HepG2 (cell line): ENCODE measurements at regions not wholly inside any gene's neighbourhood (a gene's known extent, or its start where the extent isn't known, plus 50 kb on each side); places are given as distances from the start of the nearest gene placed in this dataset.

Experiments
- ATAC-seq: fragments of 200-7000 bp; cut with Tn5 transposase; 3 replicates; pipeline ENCODE4 v1.9.1; 2020; ENCODE audit warnings: mild to moderate bottlenecking, moderate library complexity
- BruUV-seq: library from RNA; stranded (reverse); fragments of 400-500 nt; replicated peaks from 2 replicates; lab custom pipeline; 2021; lab: Mats Ljungman, UMichigan
- CTCF ChIA-PET: fragments of 300-600 bp; formaldehyde crosslinking; extraction: SDS; loops from one replicate; lab custom pipeline; 2021; ENCODE audit warnings: low total read pairs, inconsistent platforms, low intra/inter-chr PET ratio; lab: Yijun Ruan, JAX
- POLR2A ChIA-PET: fragments of 350-600 bp; sonication (Branson Sonifier 250); formaldehyde crosslinking; loops from one replicate; lab custom pipeline; 2020; ENCODE audit warnings: antibody characterized with exemption, inconsistent platforms; lab: Yijun Ruan, JAX
- DNase-seq: peaks from one replicate; pipeline ENCODE4 v3.0.0-alpha.2; 2015; ENCODE audit warnings: low spot score
- FAIRE-seq: peaks from 3 replicates; lab custom pipeline; 2011; peaks lifted over from hg19 to GRCh38; lab: Jason Lieb, UNC
- H2AFZ ChIP-seq: one replicate; pipeline ENCODE4 v1.6.1; 2011; ENCODE audit warnings: low read length, inconsistent platforms
- H3K27ac ChIP-seq: fragments of 300-600 bp; 3 replicates; pipeline ENCODE4 v1.8.0; 2011; ENCODE audit warnings: mixed run types, mild to moderate bottlenecking, mixed read lengths, low read length, inconsistent platforms; ENCODE audit not compliant: insufficient read depth; ENCODE audit errors: extremely low read length
- H3K27me3 ChIP-seq, 2 experiments: fragments of 200-600 bp in 1 of 2; 2 replicates in 1 of 2; 3 replicates in 1 of 2; pipeline versions ENCODE4 v1.6.0 to v1.8.0; 2011; ENCODE audit warnings: low read length in 2 of 2, mild to moderate bottlenecking in 2 of 2, moderate library complexity in 2 of 2, inconsistent platforms in 1 of 2; ENCODE audit not compliant: insufficient read depth in 2 of 2, control insufficient read depth in 1 of 2
- H3K36me3 ChIP-seq, 2 experiments: fragments of 200-600 bp in 1 of 2; replicated peaks in 1 of 2; 2 replicates in 1 of 2; 3 replicates in 1 of 2; pipeline versions ENCODE4 v1.5.1 to v1.8.0; 2011; ENCODE audit warnings: low read length in 2 of 2, inconsistent platforms in 1 of 2; ENCODE audit not compliant: insufficient read depth in 2 of 2, control insufficient read depth in 1 of 2
- H3K4me1 ChIP-seq: 2 replicates; pipeline ENCODE4 v1.5.1; 2012; ENCODE audit warnings: low read length, inconsistent platforms; ENCODE audit not compliant: insufficient read depth
- H3K4me2 ChIP-seq: 2 replicates; pipeline ENCODE4 v1.6.0; 2011; ENCODE audit warnings: low read depth, low read length, inconsistent platforms
- H3K4me3 ChIP-seq, 3 experiments: fragments of 200-600 bp in 1 of 3; sonication (generic), shearing (Covaris generic) in 1 of 3; replicated peaks in 1 of 3; 2 replicates each; pipeline ENCODE4 v1.5.1; 2011 to 2016; ENCODE audit warnings: low read length in 3 of 3, inconsistent platforms in 2 of 3, low read depth in 2 of 3, mild to moderate bottlenecking in 2 of 3, control low read depth in 1 of 3, mixed read lengths in 1 of 3; ENCODE audit not compliant: insufficient read depth in 1 of 3
- H3K79me2 ChIP-seq: one replicate; pipeline ENCODE4 v1.6.1; 2011; ENCODE audit warnings: low read length, inconsistent platforms; ENCODE audit not compliant: insufficient read depth
- H3K9ac ChIP-seq: 2 replicates; pipeline ENCODE4 v1.6.0; 2011; ENCODE audit warnings: mild to moderate bottlenecking, low read depth, low read length, inconsistent platforms; ENCODE audit not compliant: insufficient read depth
- H3K9me3 ChIP-seq: 2 replicates; pipeline ENCODE4 v1.5.1; 2012; ENCODE audit warnings: mild to moderate bottlenecking, low read length
- H4K20me1 ChIP-seq: 2 replicates; pipeline ENCODE4 v1.6.0; 2011; ENCODE audit warnings: inconsistent platforms, mild to moderate bottlenecking, low read length, moderate library complexity; ENCODE audit not compliant: insufficient read depth
- ATF7 ChIP-seq, 2 experiments: fragments of 450-650 bp in 1 of 2; sonication (generic) in 1 of 2; formaldehyde crosslinking in 1 of 2; IDR thresholded peaks; 2 replicates each; pipeline versions ENCODE4 v1.4.0 to v1.6.1; 2016 to 2020; ENCODE audit warnings: antibody characterized with exemption in 1 of 2, mild to moderate bottlenecking in 1 of 2, missing genetic modification reagents in 1 of 2
- MIXL1 ChIP-seq: IDR thresholded peaks from 2 replicates; pipeline ENCODE4 v1.6.1; 2016
- SETDB1 ChIP-seq: sonication (generic); formaldehyde crosslinking; IDR thresholded peaks from 2 replicates; pipeline ENCODE4 v1.5.1; 2020; ENCODE audit warnings: missing genetic modification reagents, mild to moderate bottlenecking, borderline replicate concordance
- TSC22D2 ChIP-seq: sonication (generic); formaldehyde crosslinking; IDR thresholded peaks from 2 replicates; pipeline ENCODE4 v1.5.1; 2020; ENCODE audit warnings: missing genetic modification reagents, mild to moderate bottlenecking, borderline replicate concordance
- ZKSCAN8 ChIP-seq: IDR thresholded peaks from 2 replicates; pipeline ENCODE4 v1.6.1; 2016; ENCODE audit warnings: borderline replicate concordance, missing genetic modification reagents, missing compliant biosample characterization
- ZNF317 ChIP-seq: sonication (generic); formaldehyde crosslinking; IDR thresholded peaks from 2 replicates; pipeline ENCODE4 v1.5.0; 2020; ENCODE audit warnings: mild to moderate bottlenecking, missing genetic modification reagents
- ZNF337 ChIP-seq: sonication (generic); formaldehyde crosslinking; IDR thresholded peaks from 2 replicates; pipeline ENCODE4 v1.5.1; 2020; ENCODE audit warnings: missing genetic modification reagents, low read depth, mild to moderate bottlenecking, borderline replicate concordance
- ZNF775 ChIP-seq: sonication (generic); formaldehyde crosslinking; IDR thresholded peaks from 2 replicates; pipeline ENCODE4 v1.4.0; 2020; ENCODE audit warnings: missing genetic modification reagents, mild to moderate bottlenecking, moderate library complexity, borderline replicate concordance
- WGBS: methylation state at CpG from one replicate; pipeline ENCODE4 v1.1.6; 2017; ENCODE audit warnings: low lambda C conversion rate; 5-methylcytosine and 5-hydroxymethylcytosine counted together
- in situ Hi-C: cut with HindIII; loops from 2 replicates; pipeline ENCODE4 v1.10.0; 2017; ENCODE audit warnings: low pct_unique_long_range_greater_than_20kb; ENCODE audit not compliant: extremely low pct_ligation_motif_present
- intact Hi-C: fragments of 100-400 bp; cut with micrococcal nuclease; formaldehyde crosslinking; loops from one replicate; pipeline ENCODE4 v1.10.0; 2022; ENCODE audit not compliant: unreplicated experiment
- TF ChIP-seq, protein P1 (sequence below): sonication (generic); formaldehyde crosslinking; IDR thresholded peaks from 2 replicates; pipeline ENCODE4 v1.5.1; 2020; ENCODE audit warnings: mild to moderate bottlenecking, missing genetic modification reagents
- TF ChIP-seq, protein P2 (sequence below): sonication (generic); IDR thresholded peaks from 2 replicates; pipeline ENCODE4 v1.6.1; 2016; ENCODE audit warnings: low read depth, borderline replicate concordance

- CTCF ChIA-PET: no interaction called here
- in situ Hi-C loops: no loop called here
- 97% methylated on average over 4 of the region's 4 CpGs for WGBS
- Histone ChIP-seq H3K27me3 (no peaks in the 10 kb centered on the region), H3K79me2 (no peaks in the 10 kb centered on the region), H3K27ac (no peak overlapping the region), H3K9ac (no peak overlapping the region), H3K4me2 (no peak overlapping the region), H3K9me3 (peaks cover 18% of the 10 kb centered on the region), H3K4me1 (peaks cover 27% of the 10 kb centered on the region), H3K4me3 (no peak overlapping the region), H2AFZ (no peak overlapping the region), H4K20me1 (no peaks in the 10 kb centered on the region), H3K36me3 (no peaks in the 10 kb centered on the region)
- no TSS peak for BruUV-seq
- no peak for TF ChIP-seq ZNF775
- TF ChIP-seq SETDB1: peak; percentile 72; the same call in 1 of the 2 replicates
- TF ChIP-seq ATF7 (IDR thresholded peaks at IDR 0.05): peak; percentile 63; the same call in 1 of the 2 replicates
- no peak for TF ChIP-seq ATF7 (CRISPR knock-in tag; IDR thresholded peaks at IDR 0.05)
- TF ChIP-seq, protein P1, sequence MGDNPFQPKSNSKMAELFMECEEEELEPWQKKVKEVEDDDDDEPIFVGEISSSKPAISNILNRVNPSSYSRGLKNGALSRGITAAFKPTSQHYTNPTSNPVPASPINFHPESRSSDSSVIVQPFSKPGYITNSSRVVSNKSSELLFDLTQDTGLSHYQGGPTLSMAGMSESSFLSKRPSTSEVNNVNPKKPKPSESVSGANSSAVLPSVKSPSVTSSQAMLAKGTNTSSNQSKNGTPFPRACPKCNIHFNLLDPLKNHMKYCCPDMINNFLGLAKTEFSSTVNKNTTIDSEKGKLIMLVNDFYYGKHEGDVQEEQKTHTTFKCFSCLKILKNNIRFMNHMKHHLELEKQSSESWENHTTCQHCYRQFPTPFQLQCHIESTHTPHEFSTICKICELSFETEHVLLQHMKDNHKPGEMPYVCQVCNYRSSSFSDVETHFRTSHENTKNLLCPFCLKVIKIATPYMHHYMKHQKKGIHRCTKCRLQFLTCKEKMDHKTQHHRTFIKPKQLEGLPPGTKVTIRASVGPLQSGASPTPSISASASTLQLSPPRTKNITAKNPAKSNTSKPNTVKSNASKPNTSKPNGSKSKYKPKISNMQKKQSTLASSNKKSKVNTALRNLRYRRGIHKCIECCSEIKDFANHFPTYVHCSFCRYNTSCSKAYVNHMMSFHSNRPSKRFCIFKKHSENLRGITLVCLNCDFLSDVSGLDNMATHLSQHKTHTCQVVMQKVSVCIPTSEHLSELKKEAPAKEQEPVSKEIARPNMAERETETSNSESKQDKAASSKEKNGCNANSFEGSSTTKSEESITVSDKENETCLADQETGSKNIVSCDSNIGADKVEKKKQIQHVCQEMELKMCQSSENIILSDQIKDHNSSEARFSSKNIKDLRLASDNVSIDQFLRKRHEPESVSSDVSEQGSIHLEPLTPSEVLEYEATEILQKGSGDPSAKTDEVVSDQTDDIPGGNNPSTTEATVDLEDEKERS: peak; percentile 48; the same call in 1 of the 2 replicates
- peak; percentile 99 for TF ChIP-seq ZNF317 (CRISPR knock-in tag)
- TF ChIP-seq ZKSCAN8 (CRISPR knock-in tag): 0 out of 2 replicates have a peak, but pooled peaks have one; percentile 3
- peak; percentile 100 for TF ChIP-seq ZNF337
- 0 out of 2 replicates have a peak, but pooled peaks have one; percentile 23 for TF ChIP-seq MIXL1 (CRISPR knock-in tag)
- TF ChIP-seq, protein P2, sequence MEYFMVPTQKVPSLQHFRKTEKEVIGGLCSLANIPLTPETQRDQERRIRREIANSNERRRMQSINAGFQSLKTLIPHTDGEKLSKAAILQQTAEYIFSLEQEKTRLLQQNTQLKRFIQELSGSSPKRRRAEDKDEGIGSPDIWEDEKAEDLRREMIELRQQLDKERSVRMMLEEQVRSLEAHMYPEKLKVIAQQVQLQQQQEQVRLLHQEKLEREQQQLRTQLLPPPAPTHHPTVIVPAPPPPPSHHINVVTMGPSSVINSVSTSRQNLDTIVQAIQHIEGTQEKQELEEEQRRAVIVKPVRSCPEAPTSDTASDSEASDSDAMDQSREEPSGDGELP: no peak
- no peak for TF ChIP-seq TSC22D2
- POLR2A ChIA-PET: no interaction called here
- intact Hi-C loops: no loop called here
- DNase-seq: no peak
- FAIRE-seq: no peak
- ATAC-seq: no peak
Observed at GRCh38 chr16:72457243-72457940, 285.4 kb upstream of the PMFBP1 start.
